DLD1 (cell line): ENCODE measurements at regions not wholly inside any gene's neighbourhood (a gene's known extent, or its start where the extent isn't known, plus 50 kb on each side); places are given as distances from the start of the nearest gene placed in this dataset.

Experiments used
- in situ Hi-C: cut with HindIII; loops from 2 replicates; pipeline ENCODE4 v1.10.0; 2017; ENCODE audit warnings: low sequenced_read_pairs

DNA sequence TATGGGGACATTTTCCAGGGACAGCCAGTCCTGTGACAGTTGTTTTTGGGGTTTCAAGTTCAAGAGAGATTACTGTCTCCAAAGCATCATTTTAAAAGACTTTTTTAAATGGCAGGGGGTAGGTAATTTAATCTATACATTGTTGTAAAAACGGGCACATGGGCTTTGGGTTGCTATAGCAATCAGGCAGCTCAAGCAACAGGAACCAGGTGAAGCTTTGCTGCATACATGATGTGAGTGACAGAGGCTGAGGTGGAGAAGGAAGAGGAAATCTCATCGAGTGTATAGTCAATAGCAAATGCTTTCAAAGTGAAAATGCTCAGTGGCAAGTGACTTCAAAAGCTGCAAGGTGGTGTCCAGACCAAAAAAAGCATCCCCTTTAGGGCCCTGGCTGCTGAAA, 277.4 kb upstream of the JAG1 start:
- in situ Hi-C loops, result no loop called here

DNA sequence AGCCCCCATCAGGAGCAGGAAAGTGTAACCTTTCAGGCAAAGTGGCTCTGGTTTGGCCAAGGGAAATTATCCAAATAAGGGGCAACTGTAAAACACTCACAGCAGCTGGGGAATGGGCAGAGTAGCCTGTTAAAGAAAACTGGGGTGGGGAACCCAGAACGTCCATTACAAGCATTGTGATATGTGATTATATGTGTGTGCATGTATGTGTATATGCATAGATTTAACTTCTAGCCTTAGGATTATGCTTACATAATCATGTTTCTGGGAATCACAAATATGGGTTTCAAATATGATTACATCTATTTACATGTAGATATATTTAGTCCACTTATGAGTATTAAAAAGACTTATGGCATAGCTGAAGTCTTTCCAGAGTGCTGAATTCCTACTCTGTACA, 278.1 kb upstream of the JAG1 start:
- in situ Hi-C loops, result no loop called here

DNA sequence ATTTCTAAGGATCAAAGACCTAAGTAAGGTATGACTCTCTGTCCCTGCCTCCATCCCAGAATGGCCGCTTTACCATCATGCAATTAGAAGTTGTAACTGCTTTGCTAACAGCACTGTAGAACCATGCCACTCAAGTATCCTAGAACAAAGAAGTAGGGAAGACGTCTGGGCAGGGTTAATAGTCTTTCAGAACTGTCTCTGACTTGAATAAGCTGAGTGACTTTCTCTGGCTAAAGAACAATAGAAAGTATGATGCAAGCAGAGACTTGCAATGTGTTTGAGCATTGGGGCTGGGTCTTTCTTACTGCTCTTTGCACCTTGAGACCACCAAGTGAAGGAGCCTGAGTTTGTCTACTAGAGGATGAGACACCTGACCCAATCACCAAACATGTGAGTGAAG, 279.6 kb upstream of the JAG1 start:
- in situ Hi-C loops, result no loop called here

DNA sequence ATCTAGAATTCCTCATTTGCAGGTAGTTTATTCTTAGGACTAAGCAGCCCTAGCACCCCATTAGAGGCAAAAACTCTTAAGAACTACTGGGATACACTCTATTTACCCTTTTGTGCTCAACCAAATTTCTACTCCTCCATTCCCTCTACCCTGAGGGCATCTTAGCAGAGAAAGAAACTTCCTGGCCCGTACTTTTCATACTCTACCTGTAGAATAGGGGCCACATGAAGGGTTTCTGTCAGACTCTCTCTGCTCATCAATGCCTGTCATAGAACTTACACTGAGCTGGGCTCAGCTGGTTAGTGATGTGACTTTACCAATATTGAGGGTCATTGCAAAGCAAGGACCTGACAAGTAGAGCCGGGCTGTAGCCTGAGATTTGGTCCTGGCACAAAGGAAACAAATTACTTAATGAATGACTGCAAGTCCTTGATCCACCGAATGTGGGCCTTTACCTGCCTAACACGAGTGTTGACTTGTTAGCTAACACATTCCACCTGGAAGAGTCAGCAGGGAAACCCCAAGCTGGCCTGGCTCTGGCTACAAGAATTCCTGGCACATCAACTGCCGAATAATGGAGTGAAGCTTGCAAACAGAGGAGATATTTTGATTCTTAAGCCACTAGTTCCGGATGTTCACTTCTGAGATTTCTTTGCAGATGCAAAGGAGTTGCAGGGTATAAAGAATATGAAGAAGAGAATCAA, 280.5 kb upstream of the JAG1 start:
- in situ Hi-C loops, result no loop called here

DNA sequence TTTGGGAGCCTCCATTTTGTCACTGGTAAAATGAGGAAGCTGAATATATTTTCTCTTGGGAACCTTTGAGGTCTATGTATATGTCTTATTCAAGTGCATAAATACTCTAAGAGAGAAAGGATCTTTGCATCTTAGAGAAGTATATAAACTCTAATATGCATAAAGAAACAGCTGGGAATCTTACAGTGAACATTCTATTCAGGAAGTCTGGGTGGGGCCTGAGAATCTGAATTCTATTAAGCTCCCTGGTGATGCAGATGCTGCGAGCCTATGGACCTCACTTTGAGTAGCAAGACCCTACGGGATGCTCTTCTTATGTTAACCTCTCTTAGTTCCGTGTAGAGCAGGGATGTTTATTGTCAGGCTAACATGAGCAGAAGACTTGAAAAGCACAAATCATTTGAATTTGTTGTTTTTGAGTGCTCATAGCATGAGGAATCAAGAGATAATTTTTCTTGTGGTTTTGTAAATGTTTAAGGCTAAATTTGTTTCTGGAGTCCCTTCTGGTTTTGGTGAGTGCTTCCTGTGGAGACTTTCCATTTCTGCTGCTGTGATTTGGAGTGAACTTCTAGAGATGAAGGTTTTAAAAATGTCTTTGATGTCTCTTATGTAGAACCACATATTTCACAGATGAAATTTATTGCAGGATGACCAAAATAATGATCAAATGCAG, 281.2 kb upstream of the JAG1 start:
- in situ Hi-C loops, result no loop called here

DNA sequence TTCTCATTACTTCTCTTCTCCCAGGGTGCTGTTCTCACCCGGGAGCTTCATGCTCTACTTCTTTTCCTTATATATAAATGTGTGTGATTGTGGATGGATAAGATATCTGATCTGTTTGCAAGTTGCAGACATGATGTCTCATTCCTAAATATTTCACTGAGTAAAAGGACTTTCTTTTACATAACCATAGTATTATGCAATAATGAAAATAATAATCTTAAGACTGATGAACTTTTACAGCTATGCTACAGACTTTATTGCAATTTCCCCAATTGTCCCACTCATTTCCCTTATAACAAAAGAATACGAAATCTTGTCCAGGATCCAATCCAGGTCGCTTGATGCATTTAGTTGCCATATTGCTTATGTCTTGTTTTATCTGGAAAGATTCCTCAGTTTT, 284.5 kb upstream of the JAG1 start:
- in situ Hi-C loops, result no loop called here

DNA sequence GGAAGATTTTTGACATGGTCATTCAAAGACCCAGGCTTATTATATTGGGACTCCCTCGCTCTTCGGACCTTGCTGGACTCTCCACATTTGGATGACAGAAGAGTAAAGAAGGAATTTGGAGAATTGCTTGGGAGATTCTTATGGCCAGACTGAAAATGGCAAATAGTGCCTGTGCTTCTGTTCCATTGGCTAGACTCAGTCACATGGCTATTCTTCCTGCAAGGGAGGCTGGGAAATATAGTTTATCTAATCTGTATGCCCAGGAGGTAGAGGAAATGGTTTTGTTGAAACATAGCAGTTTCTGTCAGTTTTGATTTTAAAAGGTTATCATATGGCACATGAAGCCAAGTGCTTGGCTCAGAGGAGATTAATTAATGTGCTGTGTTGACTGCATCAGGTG, 286.6 kb upstream of the JAG1 start:
- in situ Hi-C loops, result no loop called here

DNA sequence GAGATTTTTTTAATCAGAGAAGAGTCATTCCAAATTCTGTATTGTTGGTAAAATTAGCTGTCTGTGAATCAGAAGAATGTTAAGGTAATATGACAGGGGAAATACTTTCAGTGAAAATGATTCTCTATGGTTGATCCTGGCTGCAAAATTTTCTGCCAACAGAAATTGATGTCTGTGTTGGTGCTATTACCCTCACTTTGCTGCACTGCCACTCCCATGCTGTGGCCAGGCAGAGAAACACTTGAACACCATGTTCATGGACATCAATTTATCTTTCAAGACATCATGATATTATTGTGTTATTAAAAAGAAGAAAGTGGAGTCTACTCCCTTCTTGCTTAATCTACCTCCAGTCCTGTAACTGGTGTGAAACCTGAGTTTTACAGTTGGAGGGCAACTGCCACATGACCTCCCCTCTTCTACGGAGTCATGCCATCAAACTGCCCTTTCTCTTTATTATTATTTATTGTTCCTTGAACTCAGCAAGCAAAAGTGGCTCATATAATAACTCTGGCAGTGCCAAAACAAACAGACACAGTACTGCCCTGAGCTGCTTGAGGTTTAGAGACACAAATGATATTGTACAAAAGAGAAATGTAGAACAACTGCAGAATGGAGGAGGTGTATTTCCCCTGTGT, 288.0 kb upstream of the JAG1 start:
- in situ Hi-C loops, result no loop called here

DNA sequence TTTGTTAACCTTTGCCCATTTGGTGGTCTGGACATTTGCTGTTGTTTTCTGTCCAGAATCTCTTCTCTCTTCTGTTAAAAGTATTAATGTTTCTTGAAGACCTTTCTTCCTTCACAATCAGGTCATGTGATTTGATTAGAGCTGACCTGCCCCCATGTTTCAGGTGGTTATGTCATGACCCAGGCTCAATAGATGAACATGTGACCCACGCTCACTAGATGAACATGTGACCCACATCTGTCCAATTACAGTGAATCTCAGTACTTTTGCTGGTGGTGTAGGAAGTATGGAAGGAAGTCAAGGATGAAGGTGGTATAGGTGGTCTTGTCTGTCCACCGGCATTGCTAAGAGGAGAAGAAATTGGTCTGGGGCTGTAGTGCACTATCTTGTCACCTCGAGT, 289.1 kb upstream of the JAG1 start:
- in situ Hi-C loops, result no loop called here

DNA sequence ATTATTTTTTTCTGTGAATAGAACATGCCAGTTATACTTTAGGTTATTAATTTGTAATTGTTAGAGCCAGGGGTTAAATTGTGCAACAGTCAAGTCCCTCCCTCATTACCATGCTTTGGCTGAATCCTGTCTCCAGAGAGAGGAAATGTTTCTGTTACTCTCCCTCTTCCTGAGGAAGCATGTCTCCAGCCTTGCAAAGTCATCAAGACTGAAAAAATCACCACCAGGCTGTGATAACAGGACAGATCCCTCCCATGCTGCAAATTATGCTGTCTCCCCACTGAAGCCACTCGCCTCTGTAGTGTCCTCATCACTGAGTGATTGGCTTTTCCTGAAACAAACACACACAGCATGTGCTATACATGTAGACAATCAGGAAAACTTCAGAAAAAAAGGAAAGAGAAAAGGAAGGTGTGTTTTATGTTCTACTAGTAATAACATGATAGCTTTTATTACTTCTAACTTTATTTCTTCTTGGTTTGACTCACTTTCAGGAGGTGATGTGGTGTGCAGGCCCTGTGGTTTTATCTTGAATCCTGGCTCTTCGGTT, 290.0 kb upstream of the JAG1 start:
- in situ Hi-C loops, result no loop called here

DNA sequence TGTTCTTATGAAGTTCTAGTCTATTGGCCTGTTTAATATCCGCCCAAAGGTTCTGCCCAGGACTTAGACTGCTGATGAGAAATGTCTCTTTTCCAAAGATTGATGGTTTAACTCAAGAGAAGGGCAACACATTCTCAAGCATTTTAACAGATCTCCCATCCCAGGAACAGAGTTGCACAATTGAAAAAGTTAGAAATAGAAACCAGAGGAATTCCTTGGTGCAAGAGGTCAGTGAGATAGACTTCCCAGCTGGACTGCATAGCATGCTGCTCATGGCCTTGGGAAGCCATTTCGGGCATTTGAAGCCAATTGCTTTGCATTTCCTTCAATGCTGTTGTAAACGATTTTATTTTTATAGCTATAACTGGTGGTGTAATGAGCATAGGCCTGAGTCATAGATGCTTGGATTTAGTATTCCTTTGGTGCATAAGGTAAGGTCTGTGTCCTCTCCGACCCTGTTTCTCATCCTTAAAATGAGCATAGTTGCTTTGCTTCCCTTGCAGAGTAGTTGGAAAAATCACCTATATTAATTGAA, 292.2 kb upstream of the JAG1 start:
- in situ Hi-C loops, result no loop called here

DNA sequence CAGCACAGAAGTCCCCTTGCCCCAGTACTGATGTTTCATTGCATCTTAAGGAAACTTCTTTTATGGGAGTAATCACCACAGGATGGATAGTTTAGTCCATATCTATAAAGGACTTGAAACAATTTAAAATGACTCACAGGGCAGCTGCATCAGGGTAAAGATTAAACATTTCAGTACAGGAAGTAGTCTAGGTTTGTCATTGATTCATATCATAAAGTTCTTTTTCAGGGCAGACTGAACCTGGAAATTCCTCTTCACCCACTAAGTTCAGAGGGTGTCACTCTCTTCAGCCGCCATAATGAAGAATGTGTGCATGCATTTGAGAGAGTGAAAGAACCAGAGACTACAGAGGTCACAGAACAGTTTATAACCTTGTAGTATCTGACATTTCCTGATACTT, 296.3 kb upstream of the JAG1 start:
- in situ Hi-C loops, result no loop called here

DNA sequence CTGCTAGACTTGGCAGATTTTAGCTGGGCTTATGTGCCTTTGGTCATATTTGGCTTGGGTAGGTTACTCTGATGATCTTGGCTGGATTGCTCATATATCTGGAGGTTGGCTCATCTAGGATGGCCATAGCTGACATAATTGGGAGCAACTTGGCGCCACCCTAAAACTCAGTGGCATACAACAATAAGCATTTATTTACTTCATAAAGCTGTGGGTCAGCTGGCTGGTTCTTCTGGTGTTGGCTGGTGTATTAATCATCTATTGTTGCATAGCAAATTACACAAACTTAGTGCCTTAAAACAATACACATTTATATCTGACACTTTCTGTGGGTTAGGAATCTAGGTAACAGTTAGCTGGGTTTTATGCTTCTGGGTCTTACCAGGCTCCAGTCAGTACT, 297.3 kb upstream of the JAG1 start:
- in situ Hi-C loops, result no loop called here

DNA sequence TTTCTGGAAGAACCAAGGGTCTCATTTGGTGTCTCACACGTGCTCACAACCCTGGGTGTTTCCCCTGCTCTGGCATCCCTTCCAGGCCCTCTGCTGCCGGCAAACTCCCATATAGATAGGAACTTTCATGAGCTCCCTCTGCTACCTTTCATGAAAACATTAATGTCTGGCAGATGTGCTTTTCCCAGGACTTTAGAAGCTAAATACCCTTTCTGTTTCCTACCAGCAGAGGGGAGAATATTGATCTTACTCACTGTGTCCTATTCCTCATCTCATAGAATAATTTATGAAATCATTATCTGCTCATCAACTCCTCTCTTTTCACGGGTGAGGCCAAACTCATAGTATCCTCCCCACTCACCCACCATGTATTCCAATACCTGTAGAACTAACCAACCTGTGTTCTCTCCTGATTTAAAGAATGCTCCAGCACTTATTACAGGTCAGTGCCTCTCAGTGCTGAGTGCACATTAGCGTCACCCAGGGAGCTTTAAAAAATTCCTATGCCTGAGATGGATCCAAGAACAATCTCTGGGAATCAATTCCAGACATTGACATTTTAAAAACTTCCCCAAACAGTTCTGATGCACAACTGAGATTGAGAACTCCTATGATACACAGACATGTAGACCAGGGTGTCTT, 298.5 kb upstream of the JAG1 start:
- in situ Hi-C loops, result no loop called here

DNA sequence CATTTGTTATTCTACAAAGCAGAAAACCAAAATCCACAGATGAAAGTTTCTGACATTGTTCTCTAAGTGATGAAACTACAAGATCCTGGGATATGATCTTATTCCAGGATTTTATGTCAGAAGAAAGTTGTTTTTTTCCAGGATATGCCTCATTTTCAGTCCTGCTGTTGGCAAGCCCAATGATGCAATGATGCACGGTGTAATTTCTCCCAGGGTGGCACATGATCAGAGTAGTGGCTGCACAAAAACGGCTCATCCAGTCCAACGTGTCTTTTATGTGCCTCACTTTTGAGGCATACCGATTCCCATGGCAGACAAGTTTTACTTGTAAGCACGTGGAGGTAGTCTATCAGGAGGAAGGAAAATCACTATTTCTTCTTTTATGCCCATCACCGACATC, 302.3 kb upstream of the JAG1 start:
- in situ Hi-C loops, result no loop called here

DNA sequence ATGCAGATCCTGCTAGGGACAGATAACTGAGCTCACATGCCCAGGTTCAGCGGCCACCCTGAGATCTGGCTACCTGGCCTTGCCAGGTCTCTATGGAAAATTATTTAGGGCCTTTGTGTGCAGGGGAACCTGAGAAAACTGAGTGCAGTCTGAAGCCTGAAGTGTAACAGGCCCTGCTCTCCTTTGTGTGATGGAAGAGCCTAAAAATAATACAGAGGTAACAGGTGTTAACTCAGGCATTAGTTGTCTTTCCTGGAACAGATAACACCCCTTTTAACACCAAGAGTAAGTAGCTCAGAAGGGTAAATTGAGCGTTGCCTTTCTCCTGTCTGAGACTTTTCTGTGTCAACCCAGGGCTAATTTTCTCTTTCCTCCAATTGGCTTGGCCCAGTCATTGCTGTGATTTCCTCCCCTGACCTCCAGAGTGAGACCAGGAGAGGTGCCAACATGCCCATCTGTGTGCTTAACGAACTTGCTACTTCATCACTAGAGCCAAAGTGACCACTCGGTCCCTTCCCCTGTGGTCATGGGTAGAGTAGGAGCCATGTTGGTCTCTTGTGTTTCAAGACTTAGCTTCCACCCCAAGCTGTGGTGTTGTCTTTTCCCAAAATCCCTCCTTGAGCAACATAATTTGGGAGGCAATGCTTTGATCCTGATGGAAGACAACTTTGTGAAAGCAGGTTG, 304.4 kb upstream of the JAG1 start:
- in situ Hi-C loops, result no loop called here

DNA sequence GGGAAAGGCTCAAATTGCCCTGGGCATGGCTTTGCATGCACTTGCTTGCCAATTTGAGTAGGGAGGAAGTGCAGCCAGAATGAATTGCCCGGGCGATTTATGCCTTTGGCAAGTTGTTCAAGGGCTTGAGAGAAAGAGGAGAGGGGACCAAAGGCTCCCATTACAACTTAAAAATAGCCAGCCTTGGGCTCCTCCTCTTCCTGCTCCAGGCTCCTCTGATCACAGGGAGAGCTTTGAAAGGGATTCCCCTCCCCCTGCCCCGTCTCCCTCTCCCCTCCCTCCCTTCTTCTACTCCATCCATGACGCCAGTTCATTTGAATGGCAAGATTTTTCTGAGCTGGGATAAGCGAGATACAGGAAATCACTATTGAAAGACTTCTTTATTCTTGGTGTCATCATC, 304.9 kb upstream of the JAG1 start:
- in situ Hi-C loops, result no loop called here

DNA sequence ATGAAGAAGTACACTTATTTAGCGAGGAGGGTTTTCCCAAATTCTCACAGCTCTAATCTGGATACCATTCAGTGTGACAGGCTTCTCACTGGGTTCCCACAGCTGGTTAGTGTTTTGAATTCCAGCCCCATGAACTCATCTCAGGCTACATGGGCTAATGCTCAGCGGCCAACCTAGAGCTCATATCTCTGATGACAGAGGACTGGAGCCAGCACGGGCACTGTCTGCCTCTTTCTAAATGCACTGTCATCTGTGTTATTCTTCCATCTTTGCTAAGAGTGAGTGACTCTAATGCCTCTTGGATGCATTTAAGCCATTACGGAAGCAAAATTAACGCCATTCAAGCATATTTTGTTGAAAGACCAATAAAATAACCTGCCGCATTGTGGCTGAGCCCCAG, 308.9 kb upstream of the JAG1 start:
- in situ Hi-C loops, result no loop called here

DNA sequence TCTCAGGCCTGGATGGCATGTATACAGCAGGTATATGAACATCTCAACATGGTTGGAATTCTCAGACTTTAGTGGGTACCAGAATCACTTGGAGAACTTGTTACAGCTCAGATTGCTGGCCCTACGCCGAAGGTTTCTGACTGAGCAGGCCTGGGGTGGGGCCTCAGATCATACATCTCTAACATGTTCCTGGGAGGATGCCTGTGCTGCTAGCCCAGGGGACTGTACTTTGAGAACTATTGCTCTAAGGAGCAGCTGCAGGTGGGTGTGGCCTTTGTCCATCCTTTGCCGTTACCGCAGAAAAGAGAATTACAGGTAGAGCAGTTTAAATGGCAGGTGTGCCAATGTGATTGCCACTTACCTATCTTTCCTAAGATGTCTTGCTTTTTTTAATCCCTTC, 310.5 kb upstream of the JAG1 start:
- in situ Hi-C loops, result no loop called here

DNA sequence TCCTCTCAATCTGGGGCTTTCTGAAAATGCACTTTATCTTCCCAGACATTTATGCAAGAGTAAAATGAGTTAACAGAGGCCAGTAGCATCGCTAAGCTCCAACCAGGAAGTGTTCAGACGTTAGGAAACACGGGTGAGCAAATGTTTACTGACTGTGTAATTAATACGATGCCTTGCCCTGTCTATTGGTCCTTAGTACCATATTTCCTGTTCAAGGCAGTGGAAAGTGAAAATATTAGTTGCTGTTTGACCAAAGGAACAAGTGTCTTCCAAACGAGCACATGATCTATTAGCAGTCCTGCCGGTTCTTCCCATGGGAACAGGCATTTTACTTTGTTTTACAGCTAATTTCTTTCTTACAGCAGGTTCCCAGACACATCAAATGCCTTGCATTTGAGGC, 311.1 kb upstream of the JAG1 start:
- in situ Hi-C loops, result no loop called here

DNA sequence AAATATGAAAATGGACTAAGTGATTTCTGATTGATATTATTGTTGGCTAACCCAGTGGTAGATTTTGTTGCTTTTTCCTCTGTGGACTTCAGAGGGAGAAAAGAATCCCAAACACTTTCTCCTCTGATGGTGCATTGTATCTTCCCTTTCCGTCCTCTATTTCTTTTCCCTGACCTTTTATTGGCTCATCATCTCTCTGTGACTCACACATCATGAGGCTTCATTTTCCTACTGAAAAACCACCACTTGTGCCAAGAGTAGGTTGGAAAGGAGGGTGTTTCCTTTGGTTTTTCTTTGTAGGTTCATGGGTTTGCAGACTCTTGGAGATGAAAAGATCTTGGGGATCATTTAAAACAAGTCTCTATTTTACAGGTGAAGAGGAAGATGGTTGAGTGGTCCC, 311.7 kb upstream of the JAG1 start:
- in situ Hi-C loops, result no loop called here
